GM19438 (cell line): ENCODE measurements at regions not wholly inside any gene's neighbourhood (a gene's known extent, or its start where the extent isn't known, plus 50 kb on each side); places are given as distances from the start of the nearest gene placed in this dataset.
"Not testable (repeated sequence)": the region's sequence is repeated elsewhere in the genome, so short reads cannot be mapped to it uniquely, and the experiment has no call there.

Experiments
- ATAC-seq: cut with Tn5 transposase; IDR thresholded peaks from one replicate; pipeline ENCODE4 v1.9.1; 2021; ENCODE audit warnings: low read depth; ENCODE audit not compliant: unreplicated experiment

DNA sequence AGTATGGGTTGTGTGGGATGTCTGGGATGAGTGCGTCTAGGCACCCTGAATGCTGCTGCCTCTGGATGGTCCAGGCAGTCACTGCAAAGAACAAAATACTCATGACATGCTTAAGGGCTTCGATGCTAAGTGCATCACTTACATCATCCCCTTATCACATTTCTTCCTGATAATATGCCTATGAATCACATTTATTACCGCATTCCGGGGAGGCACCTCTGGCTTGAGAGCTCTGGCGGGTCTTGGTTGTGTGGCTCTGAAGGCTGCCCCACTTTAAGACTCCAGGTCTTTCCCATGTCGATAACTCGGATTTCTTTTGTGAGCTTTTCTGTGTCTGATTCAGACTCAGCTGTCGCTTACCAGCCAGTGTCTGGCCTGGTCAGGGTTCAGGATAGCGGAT is 1126.4 kb downstream of the TBC1D22A start:
- no peak for ATAC-seq

DNA sequence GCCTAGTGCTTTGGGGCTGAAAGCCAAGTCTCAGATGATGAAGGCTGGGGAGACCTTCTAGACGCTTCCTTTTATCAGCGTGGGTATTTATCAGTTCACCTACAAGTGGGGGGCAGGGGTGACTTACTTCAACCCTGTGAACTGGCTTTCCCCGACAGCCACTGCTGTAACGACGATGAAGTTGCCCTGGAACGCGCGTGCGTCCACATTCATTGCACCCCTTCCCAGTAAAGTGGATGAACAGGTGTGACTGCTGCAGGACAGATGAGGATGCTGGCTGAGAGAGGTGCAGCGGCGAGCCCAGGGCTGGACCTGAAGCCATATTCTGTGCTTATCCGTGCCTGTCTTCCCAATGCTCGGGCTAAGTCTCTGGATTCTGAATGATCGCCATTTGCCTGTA is 1122.3 kb downstream of the TBC1D22A start:
- ATAC-seq, result no peak

DNA sequence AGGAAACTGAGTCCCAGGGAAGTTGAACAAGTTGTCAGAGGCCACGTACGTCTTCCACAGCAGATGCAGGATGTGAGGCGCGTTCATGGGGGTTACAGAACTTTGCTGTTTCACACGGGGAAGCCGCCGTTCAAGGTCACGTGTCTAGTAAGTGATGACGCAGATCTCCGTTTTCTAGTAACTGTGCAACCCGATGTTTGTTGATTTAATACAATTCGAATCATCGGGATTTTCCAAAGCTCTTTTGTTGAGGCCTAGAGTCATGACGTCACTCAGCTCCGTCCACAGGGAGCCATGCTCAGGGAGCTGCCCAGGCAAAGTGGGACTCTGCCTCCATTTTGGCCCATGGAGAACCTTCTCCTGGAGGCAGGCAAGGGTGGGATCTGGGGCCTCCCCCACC is 1121.8 kb downstream of the TBC1D22A start:
- ATAC-seq, result no peak

DNA sequence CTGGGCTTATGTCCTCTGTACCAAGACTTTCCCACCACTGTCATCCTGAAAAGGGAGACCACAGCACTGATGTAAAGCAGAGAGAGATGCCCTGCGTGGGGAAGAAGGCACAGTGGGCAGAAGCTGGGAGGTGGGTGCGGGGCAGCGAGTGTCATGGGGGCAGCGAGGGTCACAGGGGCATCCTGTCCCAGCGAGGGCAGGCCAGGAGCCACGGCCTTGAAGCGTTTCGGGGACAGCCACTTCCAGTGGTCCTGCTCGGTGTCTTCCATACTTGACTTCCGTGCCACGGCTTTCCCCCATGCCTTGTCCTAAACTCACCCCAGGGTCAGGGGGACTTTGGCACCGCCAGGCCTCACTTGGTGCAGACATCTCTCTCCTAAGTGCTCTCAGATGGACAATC is 1121.3 kb downstream of the TBC1D22A start:
- no peak for ATAC-seq

DNA sequence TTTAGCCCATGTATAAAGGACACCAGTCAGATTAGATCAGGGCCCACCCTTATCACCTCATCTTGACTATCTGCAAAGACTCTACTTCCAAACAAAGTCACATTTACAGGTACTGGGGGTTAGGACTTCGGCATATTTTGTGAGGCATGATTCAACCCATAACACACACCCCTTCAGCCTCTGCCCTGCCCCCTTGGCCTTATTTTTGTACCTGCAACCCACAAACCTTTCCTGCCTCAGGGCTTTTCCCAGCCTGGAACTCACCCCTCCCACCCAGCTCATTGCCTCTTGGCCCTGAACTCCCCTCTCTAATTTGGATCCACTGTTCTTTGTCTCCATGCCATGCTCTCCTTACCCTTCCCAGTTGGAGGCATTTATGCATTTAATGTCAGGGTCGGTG is 1116.9 kb downstream of the TBC1D22A start:
- ATAC-seq, result no peak

DNA sequence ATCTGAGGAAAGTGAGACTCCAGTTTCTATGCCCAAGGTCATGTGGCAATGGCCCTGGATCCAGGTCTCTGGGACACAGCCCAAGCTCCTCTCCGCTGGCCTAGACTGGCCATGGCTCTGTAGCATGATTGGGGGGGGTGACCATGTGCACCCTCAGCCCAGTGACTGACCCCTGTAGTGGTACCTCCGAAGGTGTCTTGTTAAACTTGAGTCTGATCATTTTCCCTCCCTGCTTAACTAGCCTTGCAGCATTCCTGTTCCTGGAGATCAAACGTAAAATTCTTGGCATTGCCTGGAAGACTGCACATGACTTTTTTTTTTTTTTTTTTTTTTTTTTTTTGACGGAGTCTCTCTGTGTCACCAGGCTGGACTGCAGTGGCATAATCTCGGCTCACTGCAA is 1116.0 kb downstream of the TBC1D22A start:
- no peak for ATAC-seq

DNA sequence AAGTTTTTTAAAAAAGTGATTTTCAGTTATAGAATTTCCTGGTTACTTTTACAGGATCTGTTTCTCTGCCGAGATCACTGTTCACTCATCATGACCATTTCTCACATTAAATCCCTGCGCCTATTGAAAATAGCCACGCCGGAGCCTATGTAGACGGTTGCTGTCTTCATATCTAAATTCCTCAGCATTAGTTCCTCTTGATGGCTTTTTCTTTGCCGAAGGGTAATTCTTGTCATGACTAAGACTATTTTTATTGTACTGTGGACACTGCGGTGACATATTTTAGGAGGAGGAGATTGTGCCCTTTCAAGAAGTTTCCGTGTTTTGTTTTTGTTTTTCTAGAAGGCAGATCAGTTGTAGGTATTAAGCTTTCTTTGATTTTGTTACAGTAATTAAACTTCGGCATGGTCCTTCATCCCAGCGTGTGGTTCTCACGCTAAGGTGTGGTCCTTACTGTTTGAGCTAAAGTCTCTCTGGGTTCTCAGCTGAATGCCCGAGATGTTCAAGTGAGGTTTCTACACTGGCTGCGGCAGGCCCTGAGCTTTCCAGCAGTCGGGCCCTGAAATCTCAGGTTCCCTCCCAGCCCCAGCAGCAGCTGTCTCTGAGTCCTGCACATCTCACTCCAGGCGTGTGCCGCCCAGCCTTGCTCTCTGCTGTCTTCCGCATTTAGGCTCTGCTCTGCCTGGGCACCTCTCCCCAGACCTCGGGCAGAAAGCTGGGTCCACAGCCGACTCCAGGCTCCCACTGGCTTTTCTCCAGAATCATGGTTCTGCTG is 1110.5 kb downstream of the TBC1D22A start:
- no peak for ATAC-seq

DNA sequence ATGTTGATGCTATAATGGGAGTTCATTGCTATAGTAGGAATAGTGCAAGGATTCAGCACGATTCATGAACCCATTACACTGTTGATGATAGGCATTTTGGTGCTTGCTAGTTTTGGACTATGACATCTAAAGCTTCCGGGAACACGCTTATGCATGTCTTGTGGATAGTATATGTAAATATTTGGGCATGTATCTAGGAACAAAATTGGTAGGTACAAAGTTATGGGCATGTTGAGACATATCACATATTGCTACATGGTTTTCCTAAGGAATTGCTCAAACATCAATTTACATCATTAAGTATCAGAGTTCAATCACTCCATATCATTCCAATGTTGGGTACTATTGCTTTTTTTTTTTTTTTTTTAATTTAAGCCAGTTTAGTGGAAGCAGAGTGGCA is 1103.2 kb downstream of the TBC1D22A start:
- no peak for ATAC-seq

DNA sequence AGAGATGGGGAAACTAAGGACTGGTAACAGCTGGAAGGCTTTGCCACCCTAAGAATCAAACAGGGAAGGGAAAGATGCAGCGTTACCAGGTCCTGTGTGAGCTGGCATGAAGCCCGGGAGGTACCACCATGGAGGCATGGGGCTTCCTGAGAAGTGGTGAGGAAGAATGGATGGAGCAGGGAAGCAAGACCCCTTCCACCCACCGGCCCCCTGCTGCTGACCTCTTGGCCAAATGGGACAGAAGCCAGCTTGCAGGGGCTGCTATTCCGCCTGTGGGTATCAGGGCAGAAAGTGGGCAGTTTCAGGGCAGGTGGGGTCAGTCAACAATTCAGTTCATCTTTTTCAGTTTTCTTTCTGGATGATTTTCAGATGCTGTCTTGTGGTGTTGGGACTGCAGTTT is 1099.9 kb downstream of the TBC1D22A start:
- no peak for ATAC-seq

DNA sequence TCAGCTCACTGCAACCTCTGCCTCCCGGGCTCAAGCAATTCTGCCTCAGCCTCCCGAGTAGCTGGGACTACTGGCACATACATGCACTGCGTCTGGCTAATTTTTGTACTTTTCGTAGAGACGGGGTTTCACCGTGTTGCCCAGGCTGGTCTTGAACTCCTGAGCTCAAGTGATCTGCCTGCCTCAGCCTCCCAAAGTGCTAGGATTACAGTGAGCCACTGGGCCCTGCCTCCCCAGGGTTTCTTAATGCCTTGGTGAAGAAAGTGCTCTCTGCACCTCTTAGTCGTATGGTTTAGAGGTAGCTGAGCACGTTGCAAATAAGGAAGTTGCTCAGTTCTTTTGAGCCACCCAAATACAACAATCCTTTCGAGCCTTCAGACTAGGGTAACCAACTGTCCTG is 1098.5 kb downstream of the TBC1D22A start:
- not testable (repeated sequence) for ATAC-seq

DNA sequence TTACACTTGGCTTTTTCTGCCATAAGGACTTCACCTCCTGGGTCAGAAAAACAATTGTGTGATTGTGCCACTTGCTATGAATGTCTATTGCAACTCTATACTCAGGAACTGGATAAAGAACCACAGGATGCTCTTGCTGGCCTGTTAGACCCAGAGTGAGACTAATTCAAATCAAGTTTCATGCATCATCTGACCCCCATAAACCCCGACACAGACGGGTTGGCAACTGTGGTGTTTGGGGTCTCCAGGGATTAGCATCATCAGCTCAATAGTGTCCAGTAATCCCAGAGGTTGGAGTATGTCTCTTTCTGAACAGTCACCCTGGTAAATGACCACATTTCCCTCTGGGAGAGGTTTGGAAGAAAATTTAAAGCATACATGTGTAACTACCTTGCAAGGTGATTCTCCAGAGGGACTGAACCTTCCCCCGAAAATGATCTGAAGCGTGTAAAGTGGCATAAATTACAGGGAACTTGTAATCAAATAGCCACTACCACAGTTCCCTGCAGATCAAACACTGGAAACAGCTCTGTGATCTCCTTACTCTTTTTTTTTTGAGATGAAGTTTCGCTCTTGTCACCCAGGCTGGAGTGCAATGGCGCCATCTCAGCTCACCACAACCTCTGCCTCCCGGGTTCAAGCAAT is 1097.6 kb downstream of the TBC1D22A start:
- ATAC-seq, result no peak

DNA sequence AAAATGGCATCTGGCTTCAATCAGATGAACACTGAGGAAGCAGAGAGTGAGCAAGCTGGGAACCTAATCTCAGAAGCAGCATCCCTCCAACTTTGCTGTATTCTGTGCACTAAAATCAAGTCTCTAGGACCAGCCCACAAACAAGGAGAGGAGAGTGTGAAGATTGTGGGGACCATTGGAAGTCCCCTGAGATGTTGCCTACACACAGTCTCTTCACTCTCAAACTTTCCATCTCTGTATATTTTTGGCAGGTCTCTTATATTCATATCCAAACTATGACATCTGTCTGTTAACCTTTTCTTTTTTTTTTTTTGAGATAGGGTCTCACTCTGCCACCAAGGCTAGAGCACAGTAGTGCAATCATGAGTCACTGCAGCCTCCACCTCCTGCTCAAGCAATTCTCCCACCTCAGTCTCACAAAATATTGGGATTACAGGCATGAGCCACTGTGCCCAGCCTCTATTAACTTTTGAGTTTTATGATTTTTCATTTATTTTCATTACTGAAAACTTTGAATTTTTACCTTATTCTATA is 1096.4 kb downstream of the TBC1D22A start:
- ATAC-seq, result no peak

DNA sequence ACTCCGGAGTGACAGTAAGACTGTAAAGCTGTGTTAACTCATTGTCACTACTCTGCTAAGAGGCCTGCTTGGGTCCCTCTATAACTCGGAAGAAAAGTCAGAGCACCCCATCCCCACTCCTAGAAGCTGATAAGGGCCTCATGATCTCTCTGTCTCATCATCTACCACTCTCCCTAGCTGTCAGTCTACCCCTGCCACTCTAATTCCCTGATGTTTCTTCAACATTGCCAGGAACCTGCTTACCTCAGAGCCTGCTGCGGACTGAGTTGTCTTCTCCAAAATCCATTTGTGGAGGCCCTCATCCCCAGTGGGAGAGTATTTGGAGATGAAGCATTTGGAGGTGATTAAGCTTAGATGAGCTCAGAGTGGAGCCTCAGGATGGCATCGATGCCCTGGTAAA is 1092.2 kb downstream of the TBC1D22A start:
- ATAC-seq, result no peak

DNA sequence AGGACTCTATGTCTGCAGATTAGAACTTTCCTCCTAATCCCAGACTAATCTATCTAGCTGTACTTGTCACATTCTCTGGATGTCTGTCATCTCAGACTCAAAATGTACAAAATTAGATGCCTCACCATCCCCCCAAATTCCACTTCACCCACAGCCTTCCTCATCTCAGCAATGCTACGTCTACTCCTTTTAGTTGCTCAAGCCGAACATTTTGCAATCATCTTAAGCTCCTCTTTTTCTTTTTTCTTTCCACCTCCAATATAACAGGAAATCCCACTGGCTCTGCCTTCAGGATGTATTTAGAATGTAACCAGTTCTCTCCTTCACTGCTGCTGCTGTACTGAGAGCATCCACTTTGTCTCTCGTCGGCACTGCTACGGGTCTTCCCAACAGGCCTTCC is 1091.8 kb downstream of the TBC1D22A start:
- ATAC-seq, result no peak

DNA sequence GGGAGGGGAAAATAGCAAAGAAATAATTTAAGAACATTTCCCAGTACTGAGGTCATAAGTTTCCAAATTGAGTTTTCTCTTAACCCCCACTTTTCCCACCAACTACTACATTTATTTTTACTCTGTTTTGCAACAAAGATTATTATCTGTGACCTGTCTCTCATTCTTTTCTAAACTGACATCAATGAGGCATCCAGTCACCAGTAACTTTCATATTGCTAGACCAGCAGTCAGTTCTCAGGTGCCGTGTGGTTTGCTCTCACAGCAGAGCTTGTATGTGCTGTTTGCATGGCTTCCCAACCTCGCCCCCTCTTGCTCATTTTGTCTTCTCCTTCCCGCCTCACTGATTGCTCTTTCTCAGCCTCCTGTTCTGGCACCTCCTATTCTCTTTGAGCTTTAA is 1091.3 kb downstream of the TBC1D22A start:
- ATAC-seq, result no peak

DNA sequence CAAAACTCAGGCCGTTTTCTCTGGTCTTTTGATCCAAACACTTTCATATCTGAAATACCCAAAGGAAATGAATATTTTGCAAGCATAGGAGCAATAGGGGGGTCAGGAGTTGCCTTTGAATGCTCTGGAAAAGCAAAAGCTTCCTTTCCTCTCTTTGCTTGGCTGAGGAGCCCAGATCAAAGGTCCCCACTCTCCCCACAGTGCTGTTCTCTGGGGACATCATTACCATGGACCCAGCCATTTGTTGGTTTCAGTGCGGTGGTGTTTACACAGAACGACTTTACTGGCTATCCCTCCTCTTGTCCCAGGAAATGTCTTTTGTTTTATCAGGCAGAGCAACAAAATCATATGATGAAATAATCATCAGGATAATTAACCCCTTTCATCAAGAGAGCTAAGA is 1089.1 kb downstream of the TBC1D22A start:
- no peak for ATAC-seq

DNA sequence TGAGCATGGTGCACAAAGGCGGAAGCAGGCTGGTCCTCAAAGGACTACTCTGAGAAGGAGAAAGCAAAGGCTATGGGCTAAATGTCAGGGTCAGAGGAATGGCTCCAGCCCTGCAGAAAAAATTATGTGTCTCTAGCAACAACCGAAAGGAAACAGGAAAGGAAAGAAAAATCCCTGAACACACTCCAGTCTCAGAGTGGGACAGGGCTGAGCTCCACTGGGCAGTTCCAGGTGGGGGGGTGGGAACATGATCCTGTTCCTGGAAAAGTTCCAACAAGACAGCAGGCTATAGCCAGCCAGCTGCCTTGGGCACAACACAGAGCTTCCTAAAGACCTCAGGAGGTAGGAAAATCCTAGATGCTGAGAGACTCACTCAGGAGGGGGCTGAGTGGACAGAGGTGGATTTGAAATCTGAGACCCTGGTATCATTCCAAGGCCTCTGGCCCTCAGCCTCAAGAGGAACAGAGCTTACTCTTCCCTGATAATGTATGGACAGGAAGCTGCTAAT is 1088.2 kb downstream of the TBC1D22A start:
- ATAC-seq, result no peak

DNA sequence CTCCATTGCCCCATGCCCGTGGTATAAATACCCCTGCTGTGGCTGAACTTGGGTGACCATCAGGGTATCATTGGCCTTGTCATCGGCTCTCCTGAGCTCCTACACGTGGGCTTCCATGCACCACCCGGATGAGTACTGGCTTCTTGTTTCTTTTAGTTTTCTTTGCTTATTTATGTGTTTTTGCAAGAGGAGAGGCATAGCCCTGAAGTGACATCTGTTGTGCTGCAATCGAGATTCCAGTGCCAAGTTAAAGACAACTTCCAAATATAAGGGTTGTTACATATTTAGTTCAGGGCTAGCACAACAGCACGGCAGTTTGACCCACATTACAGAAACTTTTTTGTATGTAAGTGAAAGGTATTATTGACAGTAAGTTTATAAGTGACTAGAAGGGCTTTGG is 1087.1 kb downstream of the TBC1D22A start:
- ATAC-seq, result no peak

DNA sequence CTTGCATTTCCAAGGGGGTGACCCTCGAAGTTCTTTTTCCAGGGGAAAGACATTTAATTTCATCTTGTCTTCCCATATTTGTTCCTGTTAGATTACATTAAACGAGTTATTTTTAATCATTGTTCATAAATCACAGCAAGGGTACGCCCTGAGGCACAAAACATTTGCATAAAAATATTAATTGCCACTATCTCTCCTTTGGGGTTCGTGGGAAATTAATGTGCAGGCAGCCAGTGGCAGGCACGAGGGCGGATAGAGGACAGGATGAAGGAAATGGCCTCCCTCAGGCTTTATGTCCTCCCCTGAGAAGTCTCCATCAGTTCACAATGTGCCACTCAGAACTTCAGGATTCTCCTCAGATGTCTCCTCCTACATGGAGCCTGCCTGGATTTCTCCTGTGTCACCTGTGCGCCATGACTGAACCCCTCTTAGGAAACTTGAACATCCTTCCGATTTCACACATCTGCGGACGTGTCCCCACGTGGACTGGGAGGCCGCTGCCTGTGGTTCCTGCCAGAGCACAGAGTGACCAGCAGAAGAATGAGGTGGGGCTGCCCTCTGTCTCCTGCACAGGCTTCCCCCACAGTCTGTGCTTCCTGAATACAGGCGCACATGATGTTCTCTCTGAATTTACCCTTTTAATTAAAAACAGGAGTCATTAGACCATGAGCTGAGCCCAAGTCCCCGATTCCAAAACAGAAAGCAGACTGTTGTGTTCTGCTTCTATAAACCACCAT is 1085.9 kb downstream of the TBC1D22A start:
- ATAC-seq, result no peak

DNA sequence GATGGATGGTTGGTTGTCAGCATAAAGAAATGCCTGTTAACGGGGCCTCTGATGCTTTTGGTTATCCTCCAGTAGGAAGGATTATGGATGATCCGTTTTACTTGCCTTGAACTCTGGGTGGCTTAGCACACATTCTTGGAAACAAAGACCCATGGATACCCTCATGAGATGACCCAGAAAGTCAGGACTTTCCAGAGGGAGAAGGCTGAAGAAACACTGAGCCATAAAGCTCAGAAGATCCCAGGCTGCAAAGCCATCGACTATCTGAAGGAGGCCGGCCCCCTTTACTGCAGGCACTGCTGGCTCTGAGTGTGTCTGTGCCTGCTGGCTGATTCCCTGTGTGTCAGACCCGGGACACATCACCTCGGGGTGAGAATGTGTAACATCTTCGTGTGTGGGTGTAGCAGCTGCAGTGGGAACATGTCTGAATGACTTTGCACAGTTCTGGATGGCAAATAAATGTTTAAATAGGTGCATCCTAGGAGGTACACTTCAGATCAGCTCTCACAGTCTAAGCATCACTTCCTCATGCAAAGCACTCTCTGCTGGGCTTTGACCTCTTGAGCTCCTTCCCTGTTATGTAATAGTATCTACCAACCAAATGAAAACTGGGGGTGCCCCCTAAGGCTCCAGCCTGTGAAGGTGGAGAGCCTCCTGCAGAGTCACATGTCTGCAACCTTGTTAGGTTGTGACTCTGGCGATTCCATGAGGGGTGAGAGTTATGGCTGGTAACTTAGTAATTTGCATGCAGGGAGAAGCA is 1084.9 kb downstream of the TBC1D22A start:
- no peak for ATAC-seq

DNA sequence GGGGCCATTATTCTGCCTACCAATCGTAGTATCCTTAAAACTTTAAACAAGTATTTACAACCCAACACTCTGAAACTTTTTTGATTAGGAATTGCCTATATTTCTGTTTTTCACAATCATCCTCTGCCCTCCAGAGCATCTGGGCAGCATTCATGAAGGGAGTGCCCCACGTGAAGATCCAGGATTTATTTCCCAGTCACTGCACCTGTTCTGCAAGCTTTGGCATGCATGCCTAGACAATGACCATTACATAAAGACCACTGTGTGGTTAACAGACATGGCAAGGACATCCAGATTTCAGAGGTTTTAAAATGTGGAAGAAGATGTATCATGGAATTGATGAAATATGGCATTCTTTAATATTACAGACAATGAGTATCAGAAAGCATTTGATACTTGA is 1083.8 kb downstream of the TBC1D22A start:
- no peak for ATAC-seq
